NCI-H460 (cell line): ENCODE measurements at regions not wholly inside any gene's neighbourhood (a gene's known extent, or its start where the extent isn't known, plus 50 kb on each side); places are given as distances from the start of the nearest gene placed in this dataset.
"Not testable (repeated sequence)": the region's sequence is repeated elsewhere in the genome, so short reads cannot be mapped to it uniquely, and the experiment has no call there.

ENCODE experiments used
- DNase-seq: peaks from one replicate; pipeline ENCODE4 v3.0.0-alpha.2; 2016; ENCODE audit warnings: low read depth; ENCODE audit errors: extremely low read depth

GRCh38 chrX:42290608-42291007 is 367.3 kb upstream of the CASK start:
- no peak for DNase-seq

GRCh38 chrX:42289492-42290385 is 366.4 kb upstream of the CASK start:
- no peak for DNase-seq

GRCh38 chrX:42285681-42286080 is 362.3 kb upstream of the CASK start:
- not testable (repeated sequence) for DNase-seq

- no peak for DNase-seq
These were observed 353.8 kb upstream of the CASK start for GRCh38 chrX:42276982-42277690.

- no peak for DNase-seq
These were observed 350.8 kb upstream of the CASK start for GRCh38 chrX:42274151-42274550.

- no peak for DNase-seq
These were observed 350.0 kb upstream of the CASK start for GRCh38 chrX:42273387-42273786.

GRCh38 chrX:42269186-42269585 is 345.8 kb upstream of the CASK start:
- no peak for DNase-seq

GRCh38 chrX:42260854-42261253 is 337.5 kb upstream of the CASK start:
- no peak for DNase-seq

GRCh38 chrX:42248226-42248625 is 324.9 kb upstream of the CASK start:
- DNase-seq: no peak

- no peak for DNase-seq
These were observed 323.9 kb upstream of the CASK start for GRCh38 chrX:42247241-42247640.

- DNase-seq: no peak
These were observed 323.5 kb upstream of the CASK start for GRCh38 chrX:42246814-42247213.

- no peak for DNase-seq
These were observed 318.6 kb upstream of the CASK start for GRCh38 chrX:42242004-42242403.

- no peak for DNase-seq
These were observed 318.1 kb upstream of the CASK start for GRCh38 chrX:42241421-42241820.

GRCh38 chrX:42237956-42238355 is 314.6 kb upstream of the CASK start:
- no peak for DNase-seq

GRCh38 chrX:42229533-42229932 is 306.2 kb upstream of the CASK start:
- DNase-seq: no peak

GRCh38 chrX:42220666-42221065 is 297.3 kb upstream of the CASK start:
- DNase-seq: no peak

- no peak for DNase-seq
These were observed 296.7 kb upstream of the CASK start for GRCh38 chrX:42220083-42220482.

- DNase-seq: no peak
These were observed 295.9 kb upstream of the CASK start for GRCh38 chrX:42219231-42219630.

GRCh38 chrX:42195506-42195905 is 272.2 kb upstream of the CASK start:
- DNase-seq: no peak

GRCh38 chrX:42189576-42189975 is 266.2 kb upstream of the CASK start:
- DNase-seq: no peak

- DNase-seq: no peak
These were observed 265.4 kb upstream of the CASK start for GRCh38 chrX:42188730-42189129.

- DNase-seq: no peak
These were observed 253.4 kb upstream of the CASK start for GRCh38 chrX:42176789-42177188.
